PC-9 (cell line): ENCODE measurements at regions not wholly inside any gene's neighbourhood (a gene's known extent, or its start where the extent isn't known, plus 50 kb on each side); places are given as distances from the start of the nearest gene placed in this dataset.

ENCODE experiments used
- EZH2 ChIP-seq: fragments of 200-600 bp; sonication (generic); IDR thresholded peaks from 2 replicates; pipeline ENCODE4 v1.8.0; 2017; ENCODE audit warnings: antibody characterized with exemption, low read depth
- TF ChIP-seq, protein P1 (sequence below): fragments of 200-600 bp; sonication (generic); conservative IDR thresholded peaks from 2 replicates; pipeline ENCODE4 v1.6.1; 2017; ENCODE audit warnings: mixed run types, antibody characterized with exemption, mild to moderate bottlenecking, moderate library complexity

- TF ChIP-seq, protein P1, sequence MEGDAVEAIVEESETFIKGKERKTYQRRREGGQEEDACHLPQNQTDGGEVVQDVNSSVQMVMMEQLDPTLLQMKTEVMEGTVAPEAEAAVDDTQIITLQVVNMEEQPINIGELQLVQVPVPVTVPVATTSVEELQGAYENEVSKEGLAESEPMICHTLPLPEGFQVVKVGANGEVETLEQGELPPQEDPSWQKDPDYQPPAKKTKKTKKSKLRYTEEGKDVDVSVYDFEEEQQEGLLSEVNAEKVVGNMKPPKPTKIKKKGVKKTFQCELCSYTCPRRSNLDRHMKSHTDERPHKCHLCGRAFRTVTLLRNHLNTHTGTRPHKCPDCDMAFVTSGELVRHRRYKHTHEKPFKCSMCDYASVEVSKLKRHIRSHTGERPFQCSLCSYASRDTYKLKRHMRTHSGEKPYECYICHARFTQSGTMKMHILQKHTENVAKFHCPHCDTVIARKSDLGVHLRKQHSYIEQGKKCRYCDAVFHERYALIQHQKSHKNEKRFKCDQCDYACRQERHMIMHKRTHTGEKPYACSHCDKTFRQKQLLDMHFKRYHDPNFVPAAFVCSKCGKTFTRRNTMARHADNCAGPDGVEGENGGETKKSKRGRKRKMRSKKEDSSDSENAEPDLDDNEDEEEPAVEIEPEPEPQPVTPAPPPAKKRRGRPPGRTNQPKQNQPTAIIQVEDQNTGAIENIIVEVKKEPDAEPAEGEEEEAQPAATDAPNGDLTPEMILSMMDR = no peak
- no peak for TF ChIP-seq EZH2
Measured at GRCh38 chr12:13896063-13896626, 85.3 kb downstream of the GRIN2B start.
